C4-2B (cell line): ENCODE measurements at regions not wholly inside any gene's neighbourhood (a gene's known extent, or its start where the extent isn't known, plus 50 kb on each side); places are given as distances from the start of the nearest gene placed in this dataset.

Experiments
- H3K27ac ChIP-seq: fragments of 450-650 bp; 2 replicates; pipeline ENCODE4 v1.5.1; 2017
- CTCF ChIP-seq: fragments of 450-650 bp; conservative IDR thresholded peaks from 2 replicates; pipeline ENCODE4 v1.5.1; 2017; ENCODE audit warnings: mild to moderate bottlenecking
- ZFX ChIP-seq: fragments of 450-650 bp; IDR thresholded peaks from 2 replicates; pipeline ENCODE4 v1.6.1; 2017

GRCh38 chr2:51409920-51410319 lies 378.0 kb upstream of the NRXN1 start:
- no peak overlapping the region for H3K27ac ChIP-seq
- TF ChIP-seq CTCF (no peak), ZFX (no peak)

- H3K27ac ChIP-seq = no peak overlapping the region
- TF ChIP-seq CTCF = no peak
- TF ChIP-seq ZFX = no peak
Measured at GRCh38 chr2:51404226-51404625, 372.3 kb upstream of the NRXN1 start.

- TF ChIP-seq ZFX = no peak
- TF ChIP-seq CTCF = no peak
- H3K27ac ChIP-seq = no peak overlapping the region
Measured at GRCh38 chr2:51401546-51401945, 369.6 kb upstream of the NRXN1 start.

- H3K27ac ChIP-seq = no peak overlapping the region
Measured at GRCh38 chr2:51387235-51387634, 355.3 kb upstream of the NRXN1 start.

GRCh38 chr2:51379997-51380396 lies 348.1 kb upstream of the NRXN1 start:
- TF ChIP-seq CTCF (no peak), ZFX (no peak)
- no peak overlapping the region for H3K27ac ChIP-seq

More at GRCh38 chr2:51387235-51387634, 355.3 kb upstream of the NRXN1 start:
- no peak for TF ChIP-seq ZFX
- no peak for TF ChIP-seq CTCF

GRCh38 chr2:51368250-51368649 lies 336.3 kb upstream of the NRXN1 start:
- no peak overlapping the region for H3K27ac ChIP-seq
- TF ChIP-seq ZFX = no peak
- no peak for TF ChIP-seq CTCF

- no peak overlapping the region for H3K27ac ChIP-seq
- no peak for TF ChIP-seq ZFX
- no peak for TF ChIP-seq CTCF
Measured at GRCh38 chr2:51350100-51350499, 318.2 kb upstream of the NRXN1 start.
